HG02571 (cell line): ENCODE measurements at regions not wholly inside any gene's neighbourhood (a gene's known extent, or its start where the extent isn't known, plus 50 kb on each side); places are given as distances from the start of the nearest gene placed in this dataset.

Experiments
- ATAC-seq: cut with Tn5 transposase; IDR thresholded peaks from one replicate; pipeline ENCODE4 v1.9.1; 2021; ENCODE audit warnings: mild to moderate bottlenecking, moderate library complexity; ENCODE audit not compliant: unreplicated experiment

DNA sequence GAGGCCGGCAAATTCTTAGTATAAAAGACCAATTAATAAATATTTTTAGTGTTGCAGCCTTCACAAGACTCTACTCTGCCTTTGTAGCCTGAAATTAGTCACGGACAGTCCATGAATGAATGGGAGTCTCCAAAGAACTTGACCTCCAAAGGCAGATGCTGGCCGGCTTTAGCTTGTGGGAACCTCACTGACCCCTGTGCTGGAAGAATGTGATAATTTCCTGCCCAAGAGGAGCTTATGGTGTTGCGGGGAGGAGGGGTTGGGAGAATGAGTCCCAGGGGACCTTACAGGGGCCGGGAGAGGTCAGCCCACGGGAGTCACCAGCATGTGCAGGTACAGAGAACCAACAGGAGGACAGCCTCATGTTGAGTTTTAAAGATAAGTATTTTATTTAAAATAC is 143.1 kb downstream of the IRX2 start:
- ATAC-seq, result no peak

DNA sequence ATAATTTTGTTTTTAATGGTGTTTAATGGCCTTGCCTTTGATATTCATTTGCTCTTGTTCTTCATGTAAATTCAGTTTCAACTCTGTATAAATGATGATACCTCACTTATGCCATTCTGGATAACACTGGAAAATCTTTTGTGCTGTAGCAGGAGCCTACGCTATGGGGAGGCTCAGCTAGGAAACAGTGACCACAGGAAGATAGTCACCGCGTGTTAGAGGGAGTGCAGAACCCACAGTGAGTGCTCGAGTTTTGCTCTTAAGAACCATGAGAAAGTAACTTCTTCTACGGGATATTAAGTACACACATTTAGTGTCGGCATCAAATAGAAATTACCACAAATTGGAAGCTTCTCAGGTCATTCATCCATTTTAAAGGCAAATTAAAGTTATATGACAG is 143.9 kb downstream of the IRX2 start:
- ATAC-seq, result no peak

DNA sequence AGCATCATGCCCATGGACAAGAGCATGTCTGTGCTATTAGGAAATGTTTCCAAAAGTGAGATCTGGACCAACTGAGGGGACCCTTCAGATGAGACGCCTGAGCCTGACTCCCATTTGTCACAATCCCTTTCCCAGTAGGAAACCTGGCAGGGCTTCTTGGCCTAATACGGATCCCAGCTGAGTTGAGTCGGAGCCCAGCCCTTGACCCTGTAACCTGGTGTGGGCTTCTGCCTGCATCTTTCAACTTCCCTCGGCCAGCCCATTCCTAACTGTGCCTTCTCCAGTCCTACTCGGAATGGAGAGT is 148.3 kb downstream of the IRX2 start:
- ATAC-seq, result no peak

DNA sequence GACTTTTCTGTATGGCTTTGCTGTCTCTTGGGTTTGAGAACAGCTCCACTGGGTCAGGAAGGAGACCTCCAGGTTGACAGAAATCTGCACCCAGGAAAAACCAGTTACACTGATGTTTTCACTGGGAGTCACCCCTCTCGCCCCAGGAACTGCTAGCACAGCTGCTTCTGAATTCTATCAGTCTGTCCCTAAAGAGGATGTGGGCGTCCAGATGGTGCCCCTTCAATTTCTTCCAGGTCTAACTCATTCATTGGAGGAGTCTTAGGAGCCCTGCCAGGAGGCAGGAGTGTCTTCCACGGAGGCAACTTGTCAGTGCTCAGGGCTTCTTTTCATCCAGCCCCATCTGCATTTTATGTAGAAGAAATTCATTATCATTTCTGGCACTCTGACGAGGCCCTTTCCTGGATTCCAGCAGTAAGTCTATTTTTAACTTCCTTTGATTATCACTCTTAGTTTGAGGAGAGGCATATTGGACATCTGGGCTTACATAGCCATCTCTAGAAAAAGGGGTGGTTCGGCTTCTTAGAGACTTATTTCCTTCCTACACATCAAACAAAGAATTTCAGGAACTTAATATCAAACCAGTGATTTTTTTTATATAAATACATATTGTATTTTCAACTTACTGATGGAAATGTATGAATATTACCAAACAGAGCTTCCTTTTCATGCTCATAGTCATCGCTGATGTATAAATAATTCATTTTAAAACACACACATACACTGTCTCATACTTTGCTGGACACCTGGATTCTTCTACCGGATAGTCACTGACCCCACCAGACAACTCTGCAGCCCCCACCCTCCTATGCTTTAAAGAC is 148.8 kb downstream of the IRX2 start:
- ATAC-seq, result no peak

DNA sequence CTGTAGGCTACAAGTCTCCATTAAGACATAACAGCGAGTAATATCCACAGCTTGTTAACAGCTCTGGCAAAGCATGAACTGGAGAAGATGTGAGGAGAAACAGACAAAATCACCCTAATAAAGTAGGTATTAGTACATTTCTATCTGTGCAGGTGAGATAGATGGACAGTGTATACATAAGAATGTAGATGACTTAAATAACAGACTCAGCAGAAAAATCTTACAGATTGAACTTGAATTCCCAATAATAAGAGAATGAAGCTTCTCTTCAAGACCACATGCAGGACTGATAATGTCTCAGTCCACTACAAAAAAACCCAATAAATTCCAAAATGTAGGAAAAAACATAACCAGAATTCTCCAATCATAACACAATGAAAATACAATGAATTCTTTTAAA is 153.0 kb downstream of the IRX2 start:
- no peak for ATAC-seq

DNA sequence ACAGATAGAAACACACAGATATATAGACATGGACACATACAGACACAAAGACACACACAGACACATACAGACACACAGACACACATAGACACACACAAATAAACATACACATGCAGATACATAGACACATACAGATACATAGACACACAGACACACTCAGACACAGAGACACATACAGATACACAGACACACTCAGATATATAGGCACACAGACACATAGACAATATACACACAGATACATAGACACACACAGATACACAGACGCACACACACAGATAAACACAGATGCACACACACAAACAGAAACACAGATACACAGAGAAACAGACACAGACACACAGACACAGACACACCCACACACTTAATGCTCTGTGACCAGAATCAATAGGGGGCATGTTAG is 156.8 kb downstream of the IRX2 start:
- no peak for ATAC-seq

DNA sequence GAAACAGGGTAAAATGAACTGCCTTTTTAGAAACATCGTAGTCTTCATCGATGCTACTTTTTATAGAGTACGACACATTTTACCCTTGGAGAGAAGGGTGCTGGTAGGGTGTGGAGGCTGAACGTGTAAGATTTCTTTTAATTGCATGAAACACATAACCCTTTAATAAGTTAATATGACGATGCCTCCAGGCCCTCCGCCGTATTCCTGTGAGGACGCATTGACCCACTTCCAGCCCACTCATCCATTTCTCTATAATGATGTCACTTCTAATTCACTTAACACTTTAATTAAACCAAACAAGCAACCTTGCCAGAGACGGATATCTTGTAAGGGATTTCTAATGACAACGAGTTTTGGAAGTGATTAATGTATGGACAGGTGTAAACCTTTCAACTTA is 158.7 kb downstream of the IRX2 start:
- ATAC-seq, result no peak

DNA sequence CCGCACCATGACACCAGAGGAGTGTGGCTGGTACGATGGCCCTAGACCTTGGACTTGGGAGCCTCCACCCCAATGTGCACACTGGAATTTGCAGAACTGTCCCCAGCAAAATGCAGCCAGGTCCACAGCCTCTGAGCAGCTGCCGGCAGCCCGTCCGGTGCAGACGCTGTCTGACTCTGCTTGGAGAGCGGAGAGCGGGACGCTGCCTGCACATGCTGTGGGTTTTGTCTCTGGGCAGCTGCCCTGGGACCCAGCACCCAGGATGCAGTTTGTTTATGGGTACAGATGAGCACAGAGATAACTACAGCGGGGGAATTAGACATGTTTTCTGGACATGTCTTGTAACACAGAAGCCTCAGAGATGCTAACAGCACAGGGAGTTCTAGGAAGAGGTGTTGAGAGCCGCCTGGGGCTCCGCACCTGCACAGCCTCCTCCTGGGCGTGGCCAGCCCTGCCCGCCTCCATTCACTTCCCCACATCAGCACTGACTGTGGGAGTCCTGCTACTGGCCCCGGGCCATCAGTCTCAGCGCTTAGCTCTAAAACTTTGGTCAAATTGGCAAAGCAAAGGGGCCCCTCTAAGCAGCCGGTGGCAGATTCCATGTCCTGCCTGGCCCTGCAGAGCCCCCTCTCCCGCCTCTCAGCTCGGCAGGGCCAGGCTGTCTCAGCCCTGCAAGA is 159.6 kb downstream of the IRX2 start:
- no peak for ATAC-seq

DNA sequence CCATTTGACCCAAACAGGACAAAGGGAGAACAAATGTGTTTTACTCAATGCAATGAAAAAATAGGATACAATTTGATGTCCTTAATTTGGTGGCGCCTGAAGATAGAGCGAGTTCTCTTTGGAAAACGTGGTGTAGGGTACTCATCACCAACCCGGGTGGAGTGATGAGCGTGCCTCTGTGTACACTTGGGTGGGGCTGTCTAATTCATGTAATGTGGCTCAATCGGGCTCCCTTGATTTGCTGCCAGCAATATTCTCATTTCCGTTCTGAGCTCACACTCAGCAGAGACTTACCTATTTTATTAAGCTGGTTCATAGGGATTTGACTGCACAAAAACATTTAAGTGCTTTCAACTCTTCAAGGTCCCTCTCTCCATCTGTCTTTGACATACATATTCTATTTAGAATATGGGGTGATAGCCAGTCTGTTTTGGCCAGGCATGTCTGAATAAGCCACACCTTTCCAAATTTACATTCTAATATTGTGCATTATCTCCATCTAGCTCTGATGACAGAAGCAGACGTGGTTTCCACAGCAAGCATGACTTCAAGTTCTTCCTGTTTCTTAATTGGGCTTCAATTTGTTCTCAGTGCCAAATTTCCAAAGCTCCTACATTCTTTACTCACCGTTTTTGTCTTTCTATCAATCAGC is 162.5 kb downstream of the IRX2 start:
- ATAC-seq, result no peak

DNA sequence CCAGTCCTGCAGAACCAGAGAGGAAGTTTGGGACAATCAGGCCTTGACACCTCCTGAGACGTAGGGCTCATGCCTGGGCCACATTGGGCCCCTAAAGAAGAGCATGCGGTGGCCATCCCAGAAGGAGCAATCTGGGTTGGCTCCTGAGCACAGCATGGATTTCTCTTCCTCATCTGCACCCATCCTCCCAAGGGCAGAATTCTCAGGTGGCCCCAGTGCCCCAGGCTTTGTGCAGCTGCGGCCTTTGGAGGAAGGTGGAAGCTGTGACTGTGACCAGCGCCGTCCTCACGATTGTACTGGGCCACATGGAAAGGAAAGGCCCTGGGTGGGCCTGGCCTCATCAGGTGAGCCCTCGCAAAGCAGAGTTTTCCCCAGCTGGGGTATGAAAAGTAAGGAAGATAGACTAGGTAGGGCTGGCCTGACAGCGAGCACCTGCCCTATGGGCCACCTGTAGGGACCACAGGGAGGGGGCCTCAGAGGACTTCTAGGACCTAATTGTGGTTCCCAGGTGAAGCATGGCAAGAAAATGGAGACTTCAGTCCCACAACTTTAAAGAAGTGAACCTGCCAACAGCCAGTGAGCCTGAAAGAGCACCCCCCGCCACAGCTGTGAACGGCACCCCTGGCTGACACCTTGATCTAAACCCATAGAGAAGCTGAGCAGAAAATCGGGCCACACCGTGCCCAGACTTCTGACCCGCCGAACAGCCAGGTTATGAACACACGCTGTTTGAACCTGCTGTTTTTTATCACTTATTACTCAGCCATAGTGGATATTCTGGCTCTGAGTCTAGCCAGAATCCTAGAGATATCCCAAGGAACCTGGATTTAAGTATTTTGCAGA is 164.1 kb downstream of the IRX2 start:
- no peak for ATAC-seq

DNA sequence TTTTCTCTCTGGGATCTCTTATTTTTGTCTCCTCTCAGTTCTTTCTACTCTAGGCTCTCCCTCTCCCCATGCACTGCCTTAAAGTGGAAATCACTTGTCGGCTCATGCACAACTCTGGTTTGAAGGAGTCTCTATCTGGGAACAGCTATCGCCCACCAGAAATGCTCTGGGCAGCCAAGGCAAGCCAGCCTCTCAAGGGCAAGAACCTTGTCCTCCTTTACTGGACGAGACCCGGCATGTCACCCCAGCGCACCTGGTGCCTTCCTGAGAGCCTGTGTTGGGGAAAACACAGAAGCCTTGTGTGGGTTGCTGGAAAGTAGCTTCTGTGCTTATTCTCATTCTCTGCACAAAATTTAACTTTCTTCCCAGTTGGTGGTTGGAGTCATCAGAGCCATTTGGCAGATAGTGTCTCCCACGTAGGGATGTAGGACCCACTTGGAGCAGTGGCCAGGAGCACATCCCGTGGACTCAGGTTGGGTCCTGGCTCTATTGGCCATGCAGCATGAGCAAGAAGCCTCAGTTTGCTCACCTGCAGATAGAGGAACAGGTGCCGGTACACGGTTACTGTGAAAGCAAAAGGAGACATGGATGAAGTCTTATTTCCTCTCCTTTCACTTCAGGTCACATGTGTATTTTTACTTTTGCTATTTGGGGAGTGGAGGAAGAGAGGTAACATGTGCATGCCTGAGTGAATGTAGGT is 165.3 kb downstream of the IRX2 start:
- ATAC-seq, result no peak

DNA sequence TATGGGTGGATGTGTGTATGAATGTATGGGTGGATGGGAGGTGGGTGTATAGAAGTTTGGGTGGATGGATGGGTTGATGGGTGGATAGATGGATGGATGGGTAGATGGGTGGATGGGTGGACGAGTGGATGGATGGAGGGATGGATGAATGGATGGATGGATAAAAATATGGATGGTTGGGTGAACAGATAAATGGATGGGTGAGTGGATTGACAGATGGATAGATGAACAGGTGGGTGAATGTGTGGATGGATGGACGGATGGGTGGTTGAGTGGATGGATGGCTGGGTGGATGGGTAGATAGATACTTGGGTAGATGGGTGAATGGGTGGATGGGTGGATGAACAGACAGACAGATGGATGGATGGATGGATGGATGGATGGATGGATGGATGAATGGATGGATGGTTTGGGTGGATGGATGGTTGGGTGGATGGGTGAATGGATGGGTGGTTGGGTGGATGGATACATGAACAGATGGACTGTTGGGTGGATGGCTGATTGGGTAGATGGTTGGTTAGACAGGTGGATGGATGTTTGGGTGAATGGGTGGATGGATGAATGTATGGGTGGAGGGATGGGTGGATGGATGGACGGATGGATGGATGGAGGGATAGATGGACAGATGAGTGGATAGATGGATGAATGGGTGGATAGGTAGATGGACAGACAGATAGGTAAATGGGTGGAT is 166.8 kb downstream of the IRX2 start:
- ATAC-seq, result no peak

DNA sequence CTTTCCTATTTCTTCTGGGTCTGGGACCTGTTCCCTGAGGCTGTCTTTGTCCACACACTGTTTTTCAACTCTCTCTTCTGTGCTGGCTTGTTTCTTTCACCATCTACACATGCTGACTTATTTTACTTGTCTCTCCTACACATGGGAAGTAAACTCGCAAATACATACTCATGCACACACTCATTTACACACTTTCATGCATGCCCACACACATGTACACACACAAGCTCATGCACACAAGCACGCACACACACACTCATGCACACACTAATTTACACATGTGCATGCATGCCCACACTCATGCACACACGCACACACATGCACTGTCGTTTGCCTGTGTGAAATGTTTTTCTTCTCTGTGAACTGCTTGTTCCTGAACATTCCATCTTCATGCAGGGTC is 169.0 kb downstream of the IRX2 start:
- ATAC-seq, result no peak

DNA sequence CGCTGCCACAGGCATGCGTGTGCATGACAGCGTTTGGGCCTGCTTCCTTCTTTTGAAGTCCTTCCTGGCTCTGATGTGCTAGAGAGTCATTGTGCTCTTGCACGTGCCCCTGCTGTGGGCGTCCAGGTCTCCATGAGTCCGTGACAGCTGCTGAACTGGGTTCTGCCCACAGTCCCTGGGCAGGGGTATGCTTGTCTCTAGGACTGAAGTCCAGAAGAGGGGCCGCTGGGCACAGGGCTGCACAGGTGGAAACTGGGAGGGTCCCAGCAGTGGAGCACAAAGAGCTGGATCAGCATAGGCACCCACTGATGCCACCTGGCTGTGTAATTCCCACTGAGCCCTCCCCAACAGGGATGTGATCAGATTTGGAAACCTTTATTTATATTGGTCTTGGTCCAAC is 169.4 kb downstream of the IRX2 start:
- no peak for ATAC-seq

DNA sequence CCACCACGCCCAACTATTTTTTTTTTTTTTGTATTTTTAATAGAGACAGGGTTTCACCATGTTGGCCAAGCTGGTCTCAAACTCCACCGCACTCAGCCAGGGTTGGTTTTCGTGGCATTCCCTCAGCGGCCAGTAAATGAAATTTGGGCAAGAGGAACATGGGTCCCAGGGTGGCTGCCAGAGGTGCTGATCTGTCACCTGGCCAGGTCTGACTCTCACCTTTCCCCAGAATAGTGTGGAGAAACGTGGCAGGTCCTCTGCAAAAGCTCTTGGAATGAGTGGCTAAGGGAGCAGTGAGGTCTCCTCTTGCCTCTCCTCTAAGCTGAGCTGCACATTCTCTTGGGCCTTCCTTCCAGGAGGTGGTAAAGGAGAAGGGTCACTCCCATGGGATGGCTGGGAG is 170.1 kb downstream of the IRX2 start:
- ATAC-seq, result no peak

DNA sequence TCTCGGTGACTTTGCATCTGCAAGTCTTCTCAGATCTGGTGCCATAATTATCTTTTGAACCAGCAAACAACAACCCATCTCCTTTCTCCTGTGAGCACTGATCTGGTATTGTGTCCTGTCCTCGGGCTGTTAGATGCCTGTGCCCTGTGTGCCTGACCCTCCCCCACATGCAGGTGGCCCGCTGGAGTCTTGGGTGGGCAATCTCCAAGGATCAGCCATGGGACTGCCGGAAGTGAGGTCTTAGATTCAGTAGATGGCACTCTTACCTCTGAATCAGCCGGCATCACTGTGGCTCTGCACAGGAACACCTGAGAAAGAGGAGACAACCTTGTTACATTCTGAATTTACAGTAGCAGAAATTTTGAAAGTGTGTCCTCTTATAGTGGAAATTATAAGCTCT is 172.4 kb downstream of the IRX2 start:
- no peak for ATAC-seq

DNA sequence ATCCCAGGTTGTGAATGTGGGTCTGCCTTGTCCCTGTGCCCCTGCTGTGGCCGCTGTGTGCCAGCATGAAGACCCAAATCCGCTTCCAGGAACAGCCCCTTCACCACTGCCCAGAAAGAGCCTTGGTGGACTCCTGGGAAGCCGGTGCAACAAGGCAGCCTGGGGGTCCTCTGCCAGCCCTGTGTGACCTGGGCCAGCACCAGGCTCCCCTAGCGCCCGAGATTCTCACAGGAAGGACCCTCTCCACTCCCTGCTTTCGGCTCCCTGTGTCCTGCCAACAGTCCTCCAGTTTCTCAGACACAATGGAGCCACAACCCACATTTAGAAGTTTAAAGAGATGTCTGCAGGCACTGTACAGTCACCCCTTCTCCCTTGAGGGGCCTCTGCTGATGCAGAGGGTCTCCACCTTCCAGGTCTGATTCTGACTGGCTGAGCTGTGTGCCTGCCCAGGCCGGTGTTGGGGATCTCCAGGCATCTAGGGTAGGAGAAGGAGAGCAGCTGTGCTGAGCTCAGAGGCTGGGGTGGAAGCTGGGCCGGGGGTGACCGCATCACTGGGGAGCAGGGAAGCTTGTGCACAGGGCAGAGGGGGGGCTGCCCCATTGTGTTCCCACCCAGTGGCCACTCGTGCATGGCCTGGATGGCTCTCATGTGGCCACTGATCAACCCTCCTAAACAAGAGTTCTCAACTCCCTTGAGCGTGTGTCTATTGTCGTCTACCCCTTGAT is 174.0 kb downstream of the IRX2 start:
- no peak for ATAC-seq

DNA sequence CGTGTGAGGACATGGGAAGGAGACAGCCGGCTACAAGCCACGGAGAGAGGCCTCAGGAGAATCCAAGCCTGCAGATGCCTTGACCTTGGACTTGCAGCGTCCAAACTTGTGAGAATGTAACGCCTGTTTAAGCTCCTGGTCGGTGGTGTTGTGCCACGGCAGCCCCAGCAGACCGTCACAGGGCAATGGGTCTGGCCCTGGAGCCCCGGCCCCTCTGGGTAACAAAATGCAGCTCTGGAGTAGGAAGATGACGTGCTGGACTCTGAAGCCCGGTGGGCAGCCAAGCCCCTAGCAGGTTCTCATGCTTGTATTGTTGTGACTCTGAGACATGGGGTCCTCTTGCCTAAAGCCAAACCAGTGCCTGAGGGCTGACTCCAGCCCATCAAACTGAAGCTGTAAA is 174.7 kb downstream of the IRX2 start:
- ATAC-seq, result no peak

DNA sequence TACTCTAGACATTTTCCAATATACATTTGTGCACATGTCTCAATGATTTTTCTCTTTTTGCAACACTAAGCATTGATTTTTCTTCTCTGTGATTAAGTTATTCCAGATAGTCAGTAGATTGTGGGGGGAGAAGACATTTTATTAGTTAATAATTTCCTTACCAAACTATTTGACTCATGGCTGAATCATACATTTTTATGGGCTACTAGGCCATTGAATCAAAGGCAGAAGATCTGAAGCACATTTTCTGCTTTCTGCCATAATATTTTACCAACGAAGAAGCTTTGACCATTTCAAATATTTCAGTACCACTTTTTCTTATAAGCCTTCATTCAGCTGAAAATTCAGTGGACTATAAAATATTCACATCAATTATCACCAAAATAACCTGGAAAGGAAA is 175.6 kb downstream of the IRX2 start:
- no peak for ATAC-seq

DNA sequence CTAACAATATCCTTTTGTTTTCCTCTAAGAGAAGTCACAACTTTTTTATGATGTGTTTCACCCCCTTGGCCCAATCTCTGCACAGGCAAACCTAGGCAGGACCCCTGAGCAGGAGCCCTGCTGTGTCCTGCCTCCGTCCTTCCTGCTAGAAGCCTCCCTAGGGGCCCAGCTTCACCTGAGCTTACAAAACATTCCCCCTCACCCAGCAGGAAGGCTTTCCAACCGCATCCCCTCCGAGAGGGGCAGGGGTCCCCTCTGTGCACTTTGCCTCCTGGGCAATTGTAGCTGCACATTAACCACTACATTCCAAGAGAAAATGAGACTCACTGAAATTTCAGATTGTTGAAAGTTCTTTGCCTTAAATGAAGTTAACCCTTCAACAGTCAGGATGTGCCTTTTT is 176.2 kb downstream of the IRX2 start:
- no peak for ATAC-seq
